H1 (cell line): ENCODE measurements at regions not wholly inside any gene's neighbourhood (a gene's known extent, or its start where the extent isn't known, plus 50 kb on each side); places are given as distances from the start of the nearest gene placed in this dataset. TPM values are rescaled to one million over a fixed set of nuclear protein-coding genes. Genes with fewer than 3 reads are reported as not detected.

Experiments
- TAF1 ChIP-seq: IDR thresholded peaks from 2 replicates; pipeline ENCODE4 v1.6.1; 2011; ENCODE audit warnings: mild to moderate bottlenecking, low read depth, low read length
- small RNA-seq: library from polyadenylated mRNA; stranded (forward); fragments of <200 nt; extraction: miRNeasy Mini kit (QIAGEN cat#:217004); gene quantifications from one replicate; pipeline ENCODE3, GENCODE V24; 2013; ENCODE audit not compliant: insufficient read depth
- TF ChIP-seq, protein P1 (sequence below), 3 experiments: IDR thresholded peaks; 1 replicate in 2 of 3; 2 replicates in 1 of 3; pipeline versions ENCODE4 v1.5.1 to v1.6.1; 2011; ENCODE audit warnings: low read length in 3 of 3, mild to moderate bottlenecking in 3 of 3, inconsistent platforms in 2 of 3, low read depth in 1 of 3, moderate library complexity in 1 of 3; ENCODE audit not compliant: insufficient read depth in 1 of 3; ENCODE audit errors: control extremely low read depth in 1 of 3

DNA sequence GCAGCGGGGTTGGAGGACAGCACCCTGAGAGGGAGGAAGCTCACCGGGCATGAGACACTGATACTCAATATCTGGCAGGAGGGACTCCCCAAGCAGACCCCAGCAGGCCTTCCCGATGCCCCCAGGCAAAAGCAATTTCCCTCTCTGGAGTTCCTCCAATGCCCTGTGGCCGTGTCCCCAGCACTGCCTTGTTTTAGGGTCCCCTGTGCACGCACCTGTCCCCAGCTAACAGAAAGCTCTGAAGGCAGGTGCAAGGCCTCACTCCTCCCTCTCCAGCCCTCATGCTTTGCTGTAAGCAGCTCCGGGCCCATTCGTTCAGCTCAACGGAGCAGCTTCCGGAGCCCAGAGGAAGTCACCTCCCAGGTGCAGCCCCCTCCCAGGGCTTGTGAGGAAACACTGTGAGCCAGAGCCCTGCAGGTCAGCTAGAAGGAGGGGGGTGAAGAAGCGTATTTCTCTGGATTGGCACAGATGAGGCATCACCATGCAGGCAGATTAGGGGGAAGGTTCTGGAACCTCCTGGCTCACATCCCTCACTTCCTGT, 50.3 kb upstream of the ID2 start (continued):
- TF ChIP-seq, protein P1, sequence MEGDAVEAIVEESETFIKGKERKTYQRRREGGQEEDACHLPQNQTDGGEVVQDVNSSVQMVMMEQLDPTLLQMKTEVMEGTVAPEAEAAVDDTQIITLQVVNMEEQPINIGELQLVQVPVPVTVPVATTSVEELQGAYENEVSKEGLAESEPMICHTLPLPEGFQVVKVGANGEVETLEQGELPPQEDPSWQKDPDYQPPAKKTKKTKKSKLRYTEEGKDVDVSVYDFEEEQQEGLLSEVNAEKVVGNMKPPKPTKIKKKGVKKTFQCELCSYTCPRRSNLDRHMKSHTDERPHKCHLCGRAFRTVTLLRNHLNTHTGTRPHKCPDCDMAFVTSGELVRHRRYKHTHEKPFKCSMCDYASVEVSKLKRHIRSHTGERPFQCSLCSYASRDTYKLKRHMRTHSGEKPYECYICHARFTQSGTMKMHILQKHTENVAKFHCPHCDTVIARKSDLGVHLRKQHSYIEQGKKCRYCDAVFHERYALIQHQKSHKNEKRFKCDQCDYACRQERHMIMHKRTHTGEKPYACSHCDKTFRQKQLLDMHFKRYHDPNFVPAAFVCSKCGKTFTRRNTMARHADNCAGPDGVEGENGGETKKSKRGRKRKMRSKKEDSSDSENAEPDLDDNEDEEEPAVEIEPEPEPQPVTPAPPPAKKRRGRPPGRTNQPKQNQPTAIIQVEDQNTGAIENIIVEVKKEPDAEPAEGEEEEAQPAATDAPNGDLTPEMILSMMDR (IDR thresholded peaks at IDR 0.05; ENCODE audit: control extremely low read depth in 1 of 3, insufficient read depth in 1 of 3, low read depth in 1 of 3, low read length in 3 of 3): no peak
- no peak for TF ChIP-seq TAF1

Small RNAs in the stretch of these regions (small RNA-seq; reads per million reads assigned to genes)
- gene AC092580.3 (not detected), gene RNU6ATAC37P (not detected), gene SNRPEP5 (not detected)
